Choroid plexus epithelial cell (primary cell): ENCODE measurements at regions not wholly inside any gene's neighbourhood (a gene's known extent, or its start where the extent isn't known, plus 50 kb on each side); places are given as distances from the start of the nearest gene placed in this dataset.

ENCODE experiments used
- DNase-seq: peaks from one replicate; pipeline ENCODE4 v3.0.0-alpha.2; 2010; ENCODE audit warnings: low read depth
- H3K4me3 ChIP-seq: 2 replicates; pipeline ENCODE4 v1.5.1; 2011; ENCODE audit warnings: low read depth, mild to moderate bottlenecking, control low read depth, low read length, moderate library complexity
- CTCF ChIP-seq: conservative IDR thresholded peaks from 2 replicates; pipeline ENCODE4 v1.5.1; 2011; ENCODE audit warnings: low read depth, mild to moderate bottlenecking, control low read depth, inconsistent platforms, low read length, moderate library complexity

- DNase-seq = peak; percentile 78
- H3K4me3 ChIP-seq = no peak overlapping the region
- TF ChIP-seq CTCF = no peak
Measured at GRCh38 chr6:112839525-112839961, 492.4 kb downstream of the RFPL4B start.

GRCh38 chr6:112841553-112842329 lies 494.6 kb downstream of the RFPL4B start:
- TF ChIP-seq CTCF = no peak
- H3K4me3 ChIP-seq = no peak overlapping the region
- DNase-seq = no peak

- no peak overlapping the region for H3K4me3 ChIP-seq
- DNase-seq = no peak
- no peak for TF ChIP-seq CTCF
Measured at GRCh38 chr6:112842330-112842685, 495.2 kb downstream of the RFPL4B start.

GRCh38 chr6:112846681-112847080 lies 499.6 kb downstream of the RFPL4B start:
- TF ChIP-seq CTCF = no peak
- DNase-seq = peak; percentile 33
- no peak overlapping the region for H3K4me3 ChIP-seq

GRCh38 chr6:112851146-112851545 lies 504.0 kb downstream of the RFPL4B start:
- TF ChIP-seq CTCF = no peak
- H3K4me3 ChIP-seq = no peak overlapping the region
- DNase-seq = peak; percentile 46

- no peak for DNase-seq
- no peak for TF ChIP-seq CTCF
- H3K4me3 ChIP-seq = no peak overlapping the region
Measured at GRCh38 chr6:112853162-112853561, 506.0 kb downstream of the RFPL4B start.

- no peak for DNase-seq
- no peak for TF ChIP-seq CTCF
- no peak overlapping the region for H3K4me3 ChIP-seq
Measured at GRCh38 chr6:112863753-112864152, 516.6 kb downstream of the RFPL4B start.
